GM12878 (cell line): ENCODE measurements at regions not wholly inside any gene's neighbourhood (a gene's known extent, or its start where the extent isn't known, plus 50 kb on each side); places are given as distances from the start of the nearest gene placed in this dataset.

Experiments used
- ATAC-seq: fragments of 200-7000 bp; cut with Tn5 transposase; 3 replicates; pipeline ENCODE4 v1.9.1; 2020; ENCODE audit warnings: mild to moderate bottlenecking, moderate library complexity
- BruUV-seq: library from RNA; stranded (reverse); fragments of 400-500 nt; replicated peaks from 2 replicates; lab custom pipeline; 2021; lab: Mats Ljungman, UMichigan
- CTCF ChIA-PET: fragments of 300-600 bp; sonication (Branson Sonifier 250); formaldehyde crosslinking; extraction: SDS; loops from one replicate; lab custom pipeline; 2021; ENCODE audit warnings: inconsistent platforms; lab: Yijun Ruan, JAX
- POLR2A ChIA-PET: fragments of 350-600 bp; formaldehyde crosslinking; extraction: SDS; loops from one replicate; lab custom pipeline; 2021; ENCODE audit warnings: inconsistent platforms; lab: Charles Lee
- RAD21 ChIA-PET: fragments of 300-600 bp; sonication (Branson Sonifier 250); formaldehyde crosslinking; loops from one replicate; lab custom pipeline; 2023; ENCODE audit warnings: antibody characterized with exemption; ENCODE audit not compliant: unreplicated experiment; lab: Charles Lee
- SMC1A ChIA-PET: fragments of 300-600 bp; sonication (Branson Sonifier 250); formaldehyde crosslinking; loops from one replicate; lab custom pipeline; 2023; ENCODE audit not compliant: unreplicated experiment, uncharacterized antibody; lab: Charles Lee
- DNase-seq: peaks from one replicate; pipeline ENCODE4 v3.0.0-alpha.2; 2011; ENCODE audit warnings: low read depth, low spot score
- FAIRE-seq: peaks from 3 replicates; lab custom pipeline; 2011; peaks lifted over from hg19 to GRCh38; lab: Jason Lieb, UNC
- H2AFZ ChIP-seq: 2 replicates; pipeline ENCODE4 v1.6.0; 2011; ENCODE audit warnings: low read depth, low read length, control low read depth; ENCODE audit not compliant: control insufficient read depth
- H3K27ac ChIP-seq: 2 replicates; pipeline ENCODE4 v1.5.1; 2011; ENCODE audit warnings: control low read depth; ENCODE audit not compliant: control insufficient read depth, insufficient read depth
- H3K27me3 ChIP-seq, 2 experiments: replicated peaks in 1 of 2; 2 replicates each; pipeline versions ENCODE4 v1.6.0 to v1.6.1; 2011; ENCODE audit warnings: low read length in 1 of 2; ENCODE audit not compliant: control insufficient read depth in 2 of 2, insufficient read depth in 2 of 2
- H3K36me3 ChIP-seq, 2 experiments: 2 replicates each; pipeline ENCODE4 v1.5.1; 2011; ENCODE audit warnings: low read length in 1 of 2; ENCODE audit not compliant: control insufficient read depth in 2 of 2, insufficient read depth in 2 of 2
- H3K4me1 ChIP-seq: 2 replicates; pipeline ENCODE4 v1.6.1; 2011; ENCODE audit warnings: mild to moderate bottlenecking, low read length, moderate library complexity, mixed read lengths; ENCODE audit not compliant: control insufficient read depth, insufficient read depth
- H3K4me2 ChIP-seq: 2 replicates; pipeline ENCODE4 v1.6.0; 2011; ENCODE audit warnings: control low read depth; ENCODE audit not compliant: control insufficient read depth, insufficient read depth
- H3K4me3 ChIP-seq: fragments of 200-600 bp; sonication (generic); 2 replicates; pipeline ENCODE4 v1.5.1; 2016
- H3K79me2 ChIP-seq: 2 replicates; pipeline ENCODE4 v1.6.0; 2011; ENCODE audit warnings: low read length; ENCODE audit not compliant: control insufficient read depth, insufficient read depth
- H3K9ac ChIP-seq: 2 replicates; pipeline ENCODE4 v1.8.0; 2011; ENCODE audit warnings: low read length, control low read depth, mixed read lengths; ENCODE audit not compliant: control insufficient read depth, insufficient read depth
- H3K9me3 ChIP-seq: replicated peaks from 3 replicates; pipeline ENCODE4 v1.5.1; 2011; ENCODE audit warnings: mild to moderate bottlenecking, low read length; ENCODE audit not compliant: control insufficient read depth, insufficient read depth
- H4K20me1 ChIP-seq: 2 replicates; pipeline ENCODE4 v1.6.0; 2011; ENCODE audit not compliant: control insufficient read depth, insufficient read depth
- BCL11A ChIP-seq: IDR thresholded peaks from 2 replicates; pipeline ENCODE4 v1.6.1; 2011; ENCODE audit warnings: low read depth, low read length
- BHLHE40 ChIP-seq, 2 experiments: fragments of 450-650 bp in 1 of 2; IDR thresholded peaks; 2 replicates each; pipeline ENCODE4 v1.6.1; 2011 to 2017; ENCODE audit warnings: low read depth in 2 of 2, borderline replicate concordance in 1 of 2, improper control_type of control experiment in 1 of 2, low read length in 1 of 2, mild to moderate bottlenecking in 1 of 2
- E4F1 ChIP-seq: fragments of 450-650 bp; IDR thresholded peaks from 2 replicates; pipeline ENCODE4 v1.6.1; 2018; ENCODE audit warnings: borderline replicate concordance, mild to moderate bottlenecking; ENCODE audit not compliant: partially characterized antibody
- EGR1 ChIP-seq, 2 experiments: IDR thresholded peaks; 1 replicate in 1 of 2; 2 replicates in 1 of 2; pipeline ENCODE4 v1.6.1; 2011 to 2012; ENCODE audit warnings: low read depth in 2 of 2, low read length in 2 of 2, borderline replicate concordance in 1 of 2, mild to moderate bottlenecking in 1 of 2, moderate library complexity in 1 of 2
- ETV6 ChIP-seq, 2 experiments: fragments of 450-650 bp in 1 of 2; IDR thresholded peaks in 1 of 2; conservative IDR thresholded peaks in 1 of 2; 2 replicates each; pipeline ENCODE4 v1.6.1; 2014; ENCODE audit warnings: antibody characterized with exemption in 1 of 2, borderline replicate concordance in 1 of 2, low read depth in 1 of 2, mild to moderate bottlenecking in 1 of 2, moderate library complexity in 1 of 2
- MEF2B ChIP-seq: fragments of 450-650 bp; IDR thresholded peaks from 2 replicates; pipeline ENCODE4 v1.6.1; 2018; ENCODE audit warnings: mild to moderate bottlenecking, moderate library complexity; ENCODE audit not compliant: partially characterized antibody, poor library complexity, severe bottlenecking
- NRF1 ChIP-seq: conservative IDR thresholded peaks from 2 replicates; pipeline ENCODE4 v1.6.1; 2011; ENCODE audit warnings: mild to moderate bottlenecking, low read depth, low read length, improper control_type of control experiment
- SKIL ChIP-seq: fragments of 450-650 bp; IDR thresholded peaks from 2 replicates; pipeline ENCODE4 v1.6.1; 2017; ENCODE audit warnings: mild to moderate bottlenecking, low read depth, inconsistent platforms; ENCODE audit not compliant: poor library complexity, severe bottlenecking
- SMAD5 ChIP-seq: IDR thresholded peaks from 2 replicates; pipeline ENCODE4 v1.6.1; 2016; ENCODE audit warnings: antibody characterized with exemption, low read depth
- SMARCA5 ChIP-seq: fragments of 450-650 bp; IDR thresholded peaks from 2 replicates; pipeline ENCODE4 v1.6.1; 2017; ENCODE audit warnings: mild to moderate bottlenecking
- TBL1XR1 ChIP-seq: IDR thresholded peaks from 2 replicates; pipeline ENCODE4 v1.6.1; 2012; ENCODE audit warnings: low read depth, low read length, improper control_type of control experiment
- WRNIP1 ChIP-seq: IDR thresholded peaks from 2 replicates; pipeline ENCODE4 v1.6.1; 2011; ENCODE audit warnings: low read depth, low read length, improper control_type of control experiment, borderline replicate concordance
- ZNF217 ChIP-seq: fragments of 450-650 bp; IDR thresholded peaks from 2 replicates; pipeline ENCODE4 v1.6.1; 2017; ENCODE audit warnings: antibody characterized with exemption, mild to moderate bottlenecking
- ZNF592 ChIP-seq: fragments of 450-650 bp; IDR thresholded peaks from 2 replicates; pipeline ENCODE4 v1.6.1; 2017; ENCODE audit warnings: mild to moderate bottlenecking, moderate library complexity
- ZZZ3 ChIP-seq: IDR thresholded peaks from 2 replicates; pipeline ENCODE4 v1.6.1; 2011; ENCODE audit warnings: low read depth; ENCODE audit not compliant: control insufficient read depth, insufficient read length
- in situ Hi-C: fragments of 300-500 bp; cut with MboI; formaldehyde crosslinking; loops from 9 replicates; pipeline ENCODE4 v1.14.3; 2018; ENCODE audit warnings: mixed read lengths
- intact Hi-C: fragments of 100-400 bp; cut with micrococcal nuclease; formaldehyde crosslinking; loops from one replicate; pipeline ENCODE4 v1.14.2; 2022; ENCODE audit not compliant: unreplicated experiment

- TF ChIP-seq ETV6 (conservative IDR thresholded peaks at IDR 0.05 in 1 of 2, IDR thresholded peaks at IDR 0.05 in 1 of 2; ENCODE audit: borderline replicate concordance in 1 of 2, low read depth in 1 of 2) (no peak), SMARCA5 (no peak), TBL1XR1 (no peak), BCL11A (no peak), EGR1 (IDR thresholded peaks at IDR 0.05; ENCODE audit: borderline replicate concordance in 1 of 2, low read depth in 2 of 2, low read length in 2 of 2) (no peak), ZNF217 (no peak), WRNIP1 (no peak), SMAD5 (no peak), NRF1 (no peak), MEF2B (no peak)
Measured at GRCh38 chr12:83805156-83805772, 1107.3 kb downstream of the SLC6A15 start (continued).

- POLR2A ChIA-PET: no interaction called here
- H3K9me3 ChIP-seq: no peaks in the 10 kb centered on the region
- no peak overlapping the region for H3K4me3 ChIP-seq
- RAD21 ChIA-PET: no interaction called here
- in situ Hi-C loops (loop anchor here (25.0 kb wide), 1 partner anchor 790 kb away; no protein-coding TSS in a partner anchor), intact Hi-C loops (no loop called here)
- H3K79me2 ChIP-seq: no peaks in the 10 kb centered on the region
- no peak for DNase-seq
- no TSS peak for BruUV-seq
- no peak overlapping the region for H2AFZ ChIP-seq
- FAIRE-seq: no peak
- H3K4me2 ChIP-seq: no peak overlapping the region
- no peaks in the 10 kb centered on the region for H3K27me3 ChIP-seq
- no peaks in the 10 kb centered on the region for H4K20me1 ChIP-seq
- CTCF ChIA-PET: no interaction called here
- no peaks in the 10 kb centered on the region for H3K36me3 ChIP-seq
- SMC1A ChIA-PET: no interaction called here
- no peak for ATAC-seq
- no peak overlapping the region for H3K9ac ChIP-seq
- no peak overlapping the region for H3K27ac ChIP-seq
- H3K4me1 ChIP-seq: no peaks in the 10 kb centered on the region
- no peak for TF ChIP-seq SKIL
- no peak for TF ChIP-seq E4F1
- TF ChIP-seq ZZZ3: no peak
- no peak for TF ChIP-seq BHLHE40 (IDR thresholded peaks at IDR 0.05; ENCODE audit: borderline replicate concordance in 1 of 2, low read depth in 2 of 2, low read length in 1 of 2)
- TF ChIP-seq ZNF592: no peak
Measured at GRCh38 chr12:83801972-83802371, 1110.6 kb downstream of the SLC6A15 start.
